COR-L47 (cell line): ENCODE measurements at regions not wholly inside any gene's neighbourhood (a gene's known extent, or its start where the extent isn't known, plus 50 kb on each side); places are given as distances from the start of the nearest gene placed in this dataset.
A peak's percentile ranks its signal among the peaks of the same experiment; 100 is the strongest.

Source experiments
- DNase-seq: peaks from one replicate; lab custom pipeline; 2025; lab: John Stamatoyannopoulos, UW

DNA sequence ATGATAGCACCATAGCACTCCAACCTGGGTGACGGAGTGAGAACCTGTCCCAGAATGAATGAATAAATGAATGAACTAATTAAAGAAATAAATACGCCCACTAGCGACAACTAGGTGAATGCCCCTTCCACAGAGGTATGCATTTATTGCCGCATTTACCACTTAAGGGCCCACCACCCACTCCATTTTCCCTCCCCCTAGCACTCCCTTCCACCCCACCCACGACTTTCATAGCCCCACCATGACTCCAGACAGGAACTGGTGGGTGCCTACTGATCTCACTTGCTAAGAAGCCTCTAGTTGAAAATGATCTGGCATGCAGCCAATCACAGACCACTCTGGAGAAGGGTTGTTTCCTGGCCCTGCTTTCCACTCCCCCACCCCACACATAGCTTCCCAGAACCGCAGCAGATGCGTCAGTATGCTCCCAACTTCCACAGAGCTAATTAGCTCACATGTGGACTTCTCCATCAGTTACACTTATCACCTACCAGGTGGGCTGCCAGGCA lies 167.6 kb downstream of the WT1 start:
- DNase-seq, result no peak

DNA sequence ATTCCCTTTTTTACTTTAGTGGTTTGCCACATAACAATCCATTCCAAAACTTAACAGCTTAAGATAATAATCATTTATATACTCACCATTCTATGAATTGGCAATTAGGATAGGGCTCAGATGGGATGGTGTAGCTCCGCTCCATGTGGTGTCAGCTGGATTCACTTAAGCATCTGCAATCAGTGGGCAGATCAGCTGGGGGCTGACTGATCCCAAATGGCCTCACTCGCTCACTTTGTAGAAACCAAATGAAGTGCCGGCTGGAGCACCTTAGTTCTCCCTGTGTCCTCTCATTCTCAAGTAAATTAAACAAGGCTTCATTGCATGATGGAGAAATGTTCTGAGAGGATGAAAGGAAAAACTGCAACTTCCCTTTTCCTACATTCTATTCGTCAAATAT lies 161.4 kb downstream of the WT1 start:
- DNase-seq, result no peak

DNA sequence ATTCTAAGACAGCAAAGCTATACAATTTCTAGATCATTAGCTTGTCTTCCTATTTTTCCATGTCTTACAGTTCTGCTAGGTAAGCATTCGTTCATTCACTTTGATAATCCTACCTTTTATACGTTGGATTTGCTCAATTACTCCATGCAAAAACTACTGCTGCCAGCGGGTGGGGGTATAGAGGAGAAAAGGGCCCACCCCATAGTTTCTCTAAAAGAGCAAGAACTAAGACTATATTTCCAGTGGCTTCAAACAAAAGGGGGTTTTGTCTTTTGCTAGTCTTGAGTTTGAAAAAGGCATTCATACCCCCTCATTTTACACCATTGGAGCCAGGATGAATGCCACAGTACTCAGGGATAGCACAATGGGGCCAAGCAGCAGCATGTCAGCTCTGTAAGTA lies 155.7 kb downstream of the WT1 start:
- DNase-seq, result no peak

DNA sequence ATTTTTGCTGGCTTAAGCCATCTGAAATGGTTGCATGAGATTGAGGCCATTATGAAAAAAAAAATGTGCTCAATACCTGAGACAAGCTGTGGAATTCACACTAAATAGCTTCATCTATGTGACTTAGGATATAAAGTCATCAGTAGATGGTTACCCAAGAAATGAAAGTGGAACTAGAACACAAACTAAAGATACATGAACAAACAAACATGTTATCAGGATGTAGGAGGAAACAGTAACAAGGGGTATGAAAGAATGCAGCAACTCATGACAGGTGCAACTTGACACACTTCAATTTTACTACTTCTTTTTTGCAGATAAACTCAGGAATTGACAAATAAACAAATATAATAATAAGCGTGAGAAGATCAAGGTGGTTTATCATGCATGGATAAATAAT lies 155.0 kb downstream of the WT1 start:
- DNase-seq, result no peak

DNA sequence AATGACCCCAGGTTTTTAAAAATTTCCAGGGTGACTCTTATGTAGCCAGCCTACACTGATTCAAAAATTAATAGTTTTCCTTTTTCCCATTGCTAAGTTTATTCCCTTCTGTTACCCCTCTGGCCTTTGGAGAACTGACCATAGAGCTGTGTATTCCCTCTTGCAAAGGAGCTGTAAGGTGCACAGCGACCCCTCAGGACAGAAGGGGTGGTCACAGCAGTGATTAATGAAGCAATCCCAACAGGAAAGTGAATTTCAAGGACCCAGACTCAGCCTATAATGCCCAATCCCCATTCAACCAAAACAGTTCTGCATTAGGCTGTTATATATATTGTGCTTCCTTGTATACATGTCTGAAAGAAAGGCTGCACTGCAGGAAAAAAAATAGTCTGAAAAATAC lies 147.1 kb downstream of the WT1 start:
- no peak for DNase-seq

DNA sequence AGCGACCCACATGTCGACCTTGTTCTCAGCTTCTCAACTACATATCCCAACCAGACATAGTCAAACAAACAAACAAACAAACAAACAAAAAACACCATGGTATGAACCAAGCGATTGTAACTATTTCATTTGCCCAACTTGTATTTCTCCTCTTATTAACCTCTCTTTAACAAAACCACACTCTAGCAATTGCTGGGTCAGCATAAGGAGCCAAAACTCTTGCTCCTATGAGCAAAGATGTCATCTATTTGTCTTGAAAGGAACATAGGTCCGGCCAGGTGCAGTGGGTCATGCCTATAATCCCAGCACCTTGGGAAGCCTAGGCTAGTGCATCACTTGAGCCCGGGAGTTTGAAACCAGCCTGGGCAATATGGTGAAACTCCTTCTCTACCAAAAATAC lies 145.6 kb downstream of the WT1 start:
- DNase-seq, result no peak

DNA sequence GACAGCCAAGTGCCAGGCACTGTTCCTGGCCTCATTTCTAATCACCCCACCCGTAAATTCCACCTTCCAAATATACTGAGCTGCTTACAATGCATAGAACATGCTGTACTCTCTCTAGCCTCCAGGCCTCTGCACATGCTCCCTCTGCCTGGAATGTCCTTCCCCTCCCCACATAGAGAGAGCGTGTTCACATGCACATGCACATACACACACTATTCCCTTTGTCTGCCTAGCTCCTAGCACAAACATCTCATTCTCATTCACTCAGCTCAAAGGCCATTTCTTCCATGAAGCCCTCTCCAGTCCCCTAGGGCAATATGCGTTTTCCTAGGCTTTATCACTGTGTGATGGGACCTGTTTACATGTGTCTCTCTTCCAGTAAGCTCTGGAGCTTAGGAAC lies 144.6 kb downstream of the WT1 start:
- no peak for DNase-seq

DNA sequence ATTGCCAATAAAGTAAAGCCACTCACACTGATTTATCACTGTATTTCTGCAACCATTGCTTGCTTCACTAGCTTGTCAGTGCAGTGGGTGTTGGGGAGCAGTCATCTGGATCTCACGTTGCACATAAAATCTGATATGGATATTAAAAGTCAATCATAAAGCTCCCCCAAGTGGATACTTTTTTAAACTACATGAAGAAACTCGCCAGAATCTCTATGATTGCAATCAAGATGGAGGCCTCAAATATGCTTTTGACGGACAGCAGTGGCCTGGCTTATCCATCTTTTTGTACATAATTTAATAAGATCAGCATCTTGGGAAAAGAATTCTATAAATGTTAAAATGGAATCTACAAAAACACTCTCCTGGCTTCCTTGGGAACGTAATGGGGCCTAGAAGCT lies 137.7 kb downstream of the WT1 start:
- DNase-seq, result peak; percentile 56

DNA sequence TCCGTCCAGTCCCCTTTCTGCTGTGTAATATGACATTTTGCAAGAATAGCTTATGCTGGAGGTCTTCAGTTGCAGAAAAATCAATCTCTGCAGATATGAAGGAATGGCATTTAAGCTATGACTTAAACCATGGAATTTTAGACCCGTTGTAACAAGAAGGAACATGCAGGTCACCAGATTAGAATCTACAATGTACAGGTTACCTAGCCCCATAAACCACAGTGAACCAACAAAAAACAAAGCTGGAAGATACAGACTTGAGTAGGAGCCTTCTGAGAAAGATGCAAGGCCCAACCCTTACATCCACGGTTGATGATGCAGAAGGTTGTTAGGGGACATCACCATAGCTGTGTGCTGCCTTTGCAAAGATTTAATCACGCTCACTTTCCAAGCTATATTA lies 132.5 kb downstream of the WT1 start:
- no peak for DNase-seq

DNA sequence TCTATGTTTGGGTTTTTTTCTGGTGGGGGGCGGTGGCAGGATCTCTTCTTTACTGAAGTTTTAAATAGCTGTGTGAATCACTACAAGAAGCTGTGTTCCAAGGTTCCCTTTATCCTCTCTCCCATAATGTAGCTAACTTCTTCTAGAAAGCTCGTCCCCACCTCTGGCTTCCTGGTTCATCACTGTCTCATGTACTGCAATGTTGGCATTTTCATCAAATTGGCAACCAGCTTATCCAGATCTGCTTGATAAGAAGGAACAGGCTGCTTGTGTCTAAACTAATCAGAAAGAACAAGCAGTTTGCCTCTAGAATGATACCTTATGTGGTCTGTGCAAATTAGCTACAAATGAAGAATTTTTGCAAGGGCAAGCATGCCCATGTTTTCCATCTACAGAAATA lies 130.8 kb downstream of the WT1 start:
- no peak for DNase-seq

DNA sequence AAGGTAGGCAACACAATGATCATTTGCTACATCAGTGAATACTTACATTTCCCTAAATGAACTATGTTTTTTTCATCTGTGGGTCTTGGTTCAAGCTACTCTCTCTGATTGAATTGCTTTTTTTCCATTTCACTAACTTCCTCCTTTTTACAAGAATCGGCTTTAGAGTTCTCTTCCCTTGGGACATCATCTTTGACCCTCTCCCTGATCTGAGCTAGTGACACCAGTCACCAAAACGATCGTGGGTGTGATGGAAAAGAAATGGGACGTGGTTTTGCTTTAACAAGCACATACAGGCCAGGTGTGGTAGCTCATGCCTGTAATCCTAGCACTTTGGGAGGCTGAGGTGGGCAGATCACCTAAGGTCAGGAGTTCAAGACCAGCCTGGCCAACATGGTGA lies 129.9 kb downstream of the WT1 start:
- DNase-seq, result no peak

DNA sequence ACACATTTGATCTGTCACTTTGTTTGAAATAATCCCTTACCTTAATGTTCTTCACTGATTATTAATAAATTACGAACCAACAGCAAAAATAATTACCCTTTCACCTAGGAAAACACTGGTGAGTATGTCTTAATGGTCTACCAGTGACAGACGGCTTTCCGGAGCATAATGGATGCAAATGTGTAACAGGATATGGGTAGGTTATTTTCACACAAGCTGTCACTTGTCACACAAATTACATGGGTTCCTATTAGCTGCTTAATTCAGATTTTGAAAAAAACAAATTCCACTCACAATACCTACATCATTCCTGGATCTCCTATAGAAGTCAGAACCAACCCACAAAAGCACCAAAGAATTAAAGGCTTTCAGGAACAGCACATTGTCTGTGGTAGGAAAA lies 127.9 kb downstream of the WT1 start:
- DNase-seq, result no peak

DNA sequence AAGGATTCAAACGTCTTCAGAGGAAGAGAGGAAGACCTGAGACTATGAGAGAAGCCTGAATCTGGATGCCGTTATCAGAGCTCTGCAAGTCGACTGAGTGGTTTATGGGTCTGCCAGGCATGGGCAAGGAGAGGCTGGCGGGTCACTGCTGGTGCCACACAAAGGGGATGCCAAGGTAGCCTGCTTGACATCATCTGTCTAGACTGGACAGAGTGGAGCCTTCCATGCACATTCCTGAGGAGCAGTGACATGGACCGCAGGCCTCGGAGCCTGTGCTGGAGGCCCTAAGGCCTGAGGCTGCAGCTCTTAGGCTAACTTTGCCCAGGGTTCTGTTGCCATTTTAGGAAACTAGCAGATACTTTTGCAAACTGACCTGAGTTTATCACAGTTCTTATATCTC lies 127.4 kb downstream of the WT1 start:
- DNase-seq, result no peak

DNA sequence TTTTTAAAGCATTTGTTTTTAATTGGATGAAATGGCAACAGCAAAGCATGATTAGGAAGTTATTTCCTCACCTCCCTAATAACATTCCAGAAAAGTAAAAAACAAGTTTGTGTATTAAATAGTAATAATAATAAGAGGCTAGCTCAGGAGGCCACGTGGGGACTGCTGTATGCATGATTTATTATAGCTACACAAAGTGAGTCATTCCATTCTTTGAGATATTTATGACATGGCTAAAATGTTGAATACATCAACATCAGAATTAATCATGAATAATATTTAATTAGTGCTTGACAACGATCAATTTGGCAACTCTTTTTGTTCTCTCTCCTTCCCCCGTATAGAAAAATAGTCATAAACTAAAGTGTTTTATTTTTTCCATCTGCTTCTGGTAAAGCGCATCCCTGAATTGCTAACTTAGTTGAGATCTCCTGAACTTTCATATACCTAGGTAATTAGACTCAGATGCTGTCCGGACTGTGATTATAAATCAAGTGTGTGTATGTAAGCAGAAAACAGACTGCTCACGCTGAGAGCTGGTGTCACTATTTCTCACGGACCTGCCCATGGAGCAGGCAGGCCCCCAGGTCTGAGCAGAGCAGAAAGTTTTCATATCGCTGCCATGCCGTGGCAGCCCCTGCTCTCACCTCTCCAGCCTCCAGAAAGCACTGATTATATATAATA lies 125.7 kb downstream of the WT1 start:
- DNase-seq, result no peak

DNA sequence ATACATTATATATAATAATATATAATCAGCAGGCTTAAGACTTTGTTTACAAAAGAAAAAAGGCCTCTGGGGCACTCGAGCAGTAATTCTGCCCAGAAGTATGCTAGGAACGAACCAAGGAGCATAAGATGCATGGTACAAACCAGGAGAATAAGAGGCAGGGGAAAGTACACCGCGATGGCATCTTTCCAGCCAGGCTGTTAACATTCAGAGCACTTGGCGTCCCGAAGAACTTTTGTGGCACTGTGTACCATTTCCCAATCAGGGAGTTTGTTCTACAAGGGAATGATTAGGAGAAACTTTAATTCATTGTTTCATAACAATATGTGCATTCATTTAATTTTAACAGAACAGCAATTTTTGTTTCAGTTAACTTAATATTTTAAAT lies 125.1 kb downstream of the WT1 start:
- no peak for DNase-seq

DNA sequence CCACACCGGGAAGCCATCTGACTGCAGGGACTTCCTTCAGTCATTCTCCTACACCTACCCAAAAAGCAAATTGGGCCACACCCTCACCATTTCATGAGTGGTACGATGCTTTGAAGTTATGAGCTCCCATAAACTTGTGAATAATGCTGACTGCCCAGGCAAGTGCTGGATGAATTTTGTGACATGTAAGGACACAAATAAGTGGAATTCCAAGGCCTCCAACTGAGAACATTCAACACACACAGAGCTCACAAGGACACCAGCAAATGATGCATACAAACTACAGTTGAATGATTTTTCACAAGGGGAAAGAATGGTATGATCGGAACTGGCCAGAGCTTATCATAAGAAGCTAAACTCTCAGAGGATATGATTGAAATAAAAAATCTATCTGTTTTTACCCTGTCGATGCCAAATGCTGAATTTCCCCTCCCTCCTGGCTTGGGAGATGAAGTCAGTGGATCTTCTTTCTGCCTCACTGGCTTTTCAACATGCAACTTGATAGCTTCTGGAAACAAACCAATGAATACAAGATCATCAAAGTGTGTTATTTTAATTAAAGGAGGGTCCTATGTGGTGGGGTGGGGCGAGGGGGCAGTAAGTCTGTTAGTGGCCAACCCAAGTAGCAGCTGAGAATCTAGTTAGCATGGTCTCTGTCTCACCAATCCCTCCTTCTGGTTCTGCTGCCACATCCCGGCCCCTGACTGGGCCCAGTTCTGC lies 123.8 kb downstream of the WT1 start:
- DNase-seq, result no peak

DNA sequence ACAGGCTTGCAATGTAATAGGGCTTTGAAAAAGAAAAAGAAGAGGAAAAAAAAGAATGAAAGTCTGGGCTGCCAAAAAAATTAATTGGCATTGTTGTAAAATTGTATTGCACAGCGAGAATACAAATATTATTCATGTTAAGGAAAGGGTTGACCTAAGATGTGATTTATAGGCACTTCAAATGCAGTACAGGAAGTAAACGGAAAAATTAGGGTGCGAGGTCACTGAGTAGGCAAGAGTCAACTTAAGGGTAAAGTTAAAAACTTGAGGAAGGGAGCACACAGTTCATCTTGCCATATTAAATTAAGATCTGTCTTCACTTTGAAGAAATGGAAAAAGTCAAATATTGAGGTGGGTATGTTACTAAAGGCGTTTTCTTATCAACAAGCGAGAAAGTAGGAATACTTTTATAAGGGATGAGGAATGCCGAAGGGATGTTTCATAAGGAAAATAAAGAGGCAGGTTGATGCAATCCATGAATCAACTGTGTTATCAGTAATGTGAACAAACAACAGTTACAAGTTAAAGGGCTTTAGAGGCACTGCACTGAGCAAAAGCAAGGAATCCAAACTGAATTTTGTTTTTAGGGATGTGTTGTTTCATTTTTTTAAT lies 123.0 kb downstream of the WT1 start:
- DNase-seq, result no peak

DNA sequence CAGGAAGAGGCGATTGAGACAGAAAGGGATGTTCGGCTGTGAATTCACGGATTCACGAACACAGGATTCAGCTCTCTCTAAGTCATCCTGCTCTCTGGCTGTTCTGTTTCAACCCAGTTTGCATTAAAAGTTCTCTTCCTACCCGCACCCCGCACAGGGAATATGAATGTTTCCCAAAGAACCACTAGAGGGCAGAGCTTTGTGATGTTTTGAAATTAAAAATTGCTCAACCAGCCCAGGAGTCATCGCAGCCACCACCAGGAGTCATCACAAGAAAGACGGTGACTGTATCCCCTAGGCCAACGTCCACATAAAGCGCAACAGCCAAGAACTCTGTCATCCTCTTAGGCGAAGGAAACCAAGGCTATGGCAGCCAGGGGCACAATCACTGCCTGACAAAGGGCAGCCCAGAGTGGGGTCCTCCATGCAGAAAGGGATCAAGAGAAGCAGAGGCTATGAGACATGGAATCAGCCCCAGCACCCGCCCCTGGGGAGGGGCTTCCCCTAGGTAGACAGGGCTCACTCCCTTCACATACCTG lies 122.4 kb downstream of the WT1 start:
- peak; percentile 20 for DNase-seq

DNA sequence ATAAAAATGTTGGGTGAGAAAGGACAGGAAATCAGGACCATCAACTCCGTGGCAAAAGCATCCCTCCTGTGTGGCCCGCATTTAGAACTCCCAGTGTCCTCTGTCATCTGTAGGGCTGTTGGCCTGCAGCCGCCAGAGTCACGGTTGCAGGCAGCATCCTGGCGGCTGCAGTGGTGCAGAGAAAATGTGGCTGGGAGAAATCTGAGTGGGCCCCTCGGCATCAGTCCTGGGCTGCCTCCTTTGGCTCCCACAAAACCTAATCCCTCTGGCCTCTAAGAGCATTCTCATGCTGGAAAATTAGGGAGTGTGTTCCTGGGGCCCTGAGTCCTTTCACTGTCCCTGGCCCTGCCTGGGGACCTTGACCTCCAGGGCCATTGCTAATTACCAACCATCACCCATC lies 121.9 kb downstream of the WT1 start:
- DNase-seq, result no peak

DNA sequence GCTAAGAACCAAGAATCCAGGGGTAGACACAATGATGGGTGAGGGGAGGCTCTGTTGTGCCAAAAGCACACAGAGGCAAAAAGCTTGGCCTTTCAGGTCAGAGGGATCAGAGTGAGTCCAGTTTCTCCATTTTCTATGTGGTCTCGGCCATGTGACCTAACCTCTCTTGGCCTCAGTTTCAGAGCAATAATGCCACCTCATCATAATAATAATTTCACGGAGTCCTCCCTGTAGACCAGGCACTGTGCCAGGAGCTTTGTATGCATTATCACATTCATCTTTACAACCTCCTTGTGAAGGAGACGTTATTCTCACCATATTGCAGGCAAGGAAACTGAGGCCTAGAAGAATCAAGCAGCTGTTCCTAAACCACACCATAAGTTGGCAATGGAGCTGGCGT lies 120.2 kb downstream of the WT1 start:
- no peak for DNase-seq

DNA sequence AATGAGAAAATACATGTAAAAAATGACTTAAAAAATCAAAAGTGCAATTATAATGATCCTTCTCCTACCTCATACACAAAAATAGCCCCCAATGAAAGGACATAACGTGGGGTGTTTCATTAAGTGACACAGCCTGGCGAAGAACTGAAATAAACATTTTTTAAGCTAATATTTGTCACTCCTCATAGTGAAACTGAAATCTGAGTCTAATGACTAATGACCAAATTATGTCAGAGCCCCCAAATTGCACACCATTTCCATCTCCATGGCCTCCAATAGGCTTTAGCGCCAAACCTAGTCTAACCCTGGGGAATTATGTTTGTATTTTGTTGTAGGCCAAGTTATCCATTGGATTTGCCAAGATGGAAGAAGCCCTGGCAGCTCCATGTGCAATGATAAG lies 119.1 kb downstream of the WT1 start:
- DNase-seq, result no peak

DNA sequence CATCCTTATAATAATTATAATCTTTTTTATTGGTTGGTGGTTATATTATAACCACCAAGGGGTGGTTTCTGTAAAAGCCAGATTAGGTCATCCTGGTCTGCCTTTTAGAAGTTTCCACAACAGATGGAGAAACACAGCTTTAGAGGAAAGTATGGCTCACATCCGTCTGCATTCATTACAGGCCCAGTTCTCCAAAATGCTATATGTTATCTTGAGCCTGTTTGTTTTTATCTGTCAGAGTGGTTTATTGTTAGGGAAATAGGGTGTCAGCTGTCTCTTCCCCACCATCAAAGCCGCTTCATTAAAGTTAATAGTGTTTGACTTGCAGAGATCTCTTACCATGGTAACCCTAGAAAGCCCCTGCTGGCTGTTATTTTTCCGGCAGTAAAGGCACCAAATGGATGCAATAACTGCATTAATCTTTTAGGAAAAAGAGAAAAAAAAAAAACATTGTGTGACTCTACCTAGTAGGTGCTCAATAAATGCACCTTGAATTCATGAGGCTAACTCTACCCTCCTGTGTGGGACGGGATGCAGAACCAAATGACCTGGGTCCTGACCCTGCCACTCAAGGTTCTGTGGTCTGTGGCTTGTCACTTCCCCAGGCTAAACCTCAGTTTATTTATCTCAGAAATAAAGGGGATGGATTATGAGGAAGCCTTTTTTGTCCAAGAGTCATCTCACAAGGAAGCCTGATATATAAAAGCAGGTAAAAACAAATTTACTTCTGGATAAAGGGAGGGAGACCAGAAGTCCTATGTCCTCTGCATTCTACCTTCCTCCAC lies 118.3 kb downstream of the WT1 start:
- no peak for DNase-seq
